KMS-11 (cell line): ENCODE measurements at regions not wholly inside any gene's neighbourhood (a gene's known extent, or its start where the extent isn't known, plus 50 kb on each side); places are given as distances from the start of the nearest gene placed in this dataset.

ENCODE experiments used
- H2AFZ ChIP-seq: fragments of 200-600 bp; sonication (generic); 2 replicates; pipeline ENCODE4 v1.6.1; 2016; ENCODE audit warnings: antibody characterized with exemption, mixed run types, low read depth
- H3K27ac ChIP-seq: fragments of 200-600 bp; sonication (generic); 2 replicates; pipeline ENCODE4 v1.6.1; 2016; ENCODE audit warnings: mild to moderate bottlenecking, mixed run types
- H3K27me3 ChIP-seq: fragments of 200-600 bp; sonication (generic); 2 replicates; pipeline ENCODE4 v1.6.1; 2017; ENCODE audit warnings: mild to moderate bottlenecking, low read depth, mixed run types, moderate library complexity; ENCODE audit not compliant: insufficient read depth
- H3K36me3 ChIP-seq: fragments of 200-600 bp; sonication (generic); 2 replicates; pipeline ENCODE4 v1.6.1; 2017; ENCODE audit warnings: mild to moderate bottlenecking, mixed run types; ENCODE audit not compliant: insufficient read depth
- H3K4me1 ChIP-seq: fragments of 200-600 bp; sonication (generic); 2 replicates; pipeline ENCODE4 v1.6.1; 2016; ENCODE audit warnings: mild to moderate bottlenecking, low read depth, mixed run types; ENCODE audit not compliant: poor library complexity, severe bottlenecking
- H3K4me2 ChIP-seq: fragments of 200-600 bp; sonication (generic); 2 replicates; pipeline ENCODE4 v1.7.0; 2016; ENCODE audit warnings: mild to moderate bottlenecking, mixed run types
- H3K4me3 ChIP-seq: fragments of 200-600 bp; sonication (generic); IDR thresholded peaks from 2 replicates; pipeline ENCODE4 v1.6.1; 2017; ENCODE audit warnings: low read depth, low read length, mixed read lengths; ENCODE audit not compliant: insufficient read depth
- H3K79me2 ChIP-seq: fragments of 200-600 bp; sonication (generic); 2 replicates; pipeline ENCODE4 v1.6.1; 2016; ENCODE audit warnings: low read depth, mixed run types; ENCODE audit not compliant: insufficient read depth
- H3K9ac ChIP-seq: fragments of 200-600 bp; sonication (generic); 2 replicates; pipeline ENCODE4 v1.6.1; 2016; ENCODE audit warnings: mild to moderate bottlenecking, mixed run types
- H4K20me1 ChIP-seq: fragments of 200-600 bp; sonication (generic); 2 replicates; pipeline ENCODE4 v1.6.1; 2016; ENCODE audit warnings: mild to moderate bottlenecking, mixed run types; ENCODE audit not compliant: insufficient read depth
- TF ChIP-seq, protein P1 (sequence below): fragments of 200-600 bp; sonication (generic); conservative IDR thresholded peaks from 2 replicates; pipeline ENCODE4 v1.6.1; 2017; ENCODE audit warnings: low read depth, mild to moderate bottlenecking, antibody characterized with exemption, low read length, moderate library complexity, mixed read lengths

DNA sequence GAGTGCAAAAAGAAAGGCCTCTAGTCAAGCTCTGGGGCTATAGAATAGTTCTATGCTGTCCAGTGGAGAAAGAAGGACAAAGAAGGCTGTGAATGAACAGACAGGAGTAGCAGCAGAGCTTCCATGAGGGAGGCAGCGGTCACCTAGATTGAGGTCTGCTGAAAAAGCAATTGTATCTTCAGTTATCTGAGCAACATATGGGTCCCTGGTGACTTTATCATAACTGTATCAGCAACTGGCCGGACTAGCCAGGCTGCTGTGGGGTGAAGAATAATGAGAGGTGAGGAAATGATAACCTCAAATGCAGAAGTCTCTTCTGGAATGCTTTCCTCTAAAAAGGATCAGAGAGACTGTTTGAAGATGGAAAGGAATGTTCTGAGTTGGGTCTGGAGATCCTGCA lies 971.3 kb upstream of the TMEM132C start:
- H3K4me2 ChIP-seq, result no peak overlapping the region
- H3K4me3 ChIP-seq, result no peak overlapping the region
- TF ChIP-seq, protein P1, sequence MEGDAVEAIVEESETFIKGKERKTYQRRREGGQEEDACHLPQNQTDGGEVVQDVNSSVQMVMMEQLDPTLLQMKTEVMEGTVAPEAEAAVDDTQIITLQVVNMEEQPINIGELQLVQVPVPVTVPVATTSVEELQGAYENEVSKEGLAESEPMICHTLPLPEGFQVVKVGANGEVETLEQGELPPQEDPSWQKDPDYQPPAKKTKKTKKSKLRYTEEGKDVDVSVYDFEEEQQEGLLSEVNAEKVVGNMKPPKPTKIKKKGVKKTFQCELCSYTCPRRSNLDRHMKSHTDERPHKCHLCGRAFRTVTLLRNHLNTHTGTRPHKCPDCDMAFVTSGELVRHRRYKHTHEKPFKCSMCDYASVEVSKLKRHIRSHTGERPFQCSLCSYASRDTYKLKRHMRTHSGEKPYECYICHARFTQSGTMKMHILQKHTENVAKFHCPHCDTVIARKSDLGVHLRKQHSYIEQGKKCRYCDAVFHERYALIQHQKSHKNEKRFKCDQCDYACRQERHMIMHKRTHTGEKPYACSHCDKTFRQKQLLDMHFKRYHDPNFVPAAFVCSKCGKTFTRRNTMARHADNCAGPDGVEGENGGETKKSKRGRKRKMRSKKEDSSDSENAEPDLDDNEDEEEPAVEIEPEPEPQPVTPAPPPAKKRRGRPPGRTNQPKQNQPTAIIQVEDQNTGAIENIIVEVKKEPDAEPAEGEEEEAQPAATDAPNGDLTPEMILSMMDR, result no peak
- H3K9ac ChIP-seq, result no peak overlapping the region
- H3K79me2 ChIP-seq, result no peaks in the 10 kb centered on the region
- H3K36me3 ChIP-seq, result no peaks in the 10 kb centered on the region
- no peaks in the 10 kb centered on the region for H3K4me1 ChIP-seq
- no peaks in the 10 kb centered on the region for H4K20me1 ChIP-seq
- H2AFZ ChIP-seq, result no peak overlapping the region
- H3K27ac ChIP-seq, result no peak overlapping the region
- no peaks in the 10 kb centered on the region for H3K27me3 ChIP-seq

DNA sequence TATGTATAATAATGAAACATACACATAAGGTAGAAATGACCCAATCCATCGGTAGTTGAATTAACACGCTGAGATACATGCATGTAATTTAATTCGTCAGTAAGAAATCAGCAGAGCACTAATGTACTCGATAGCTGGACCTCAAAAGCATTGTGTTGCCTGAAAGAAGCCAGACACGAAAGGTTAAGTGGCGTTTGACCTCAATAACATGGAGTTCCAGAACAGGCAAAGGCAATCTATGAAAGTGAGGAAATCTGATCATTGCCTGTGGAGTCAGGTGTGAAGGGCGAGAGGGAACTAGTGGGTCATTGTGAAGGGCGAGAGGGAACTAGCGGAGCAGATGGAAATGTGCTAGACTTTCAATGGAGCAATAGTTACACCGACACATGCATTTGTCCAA lies 970.4 kb upstream of the TMEM132C start:
- Histone ChIP-seq H3K36me3 (no peaks in the 10 kb centered on the region), H3K27ac (no peak overlapping the region), H3K4me2 (no peak overlapping the region), H3K4me3 (no peak overlapping the region), H4K20me1 (no peaks in the 10 kb centered on the region), H2AFZ (no peak overlapping the region), H3K9ac (no peak overlapping the region), H3K4me1 (no peaks in the 10 kb centered on the region), H3K27me3 (no peaks in the 10 kb centered on the region), H3K79me2 (no peaks in the 10 kb centered on the region)
- TF ChIP-seq, protein P1, result no peak

DNA sequence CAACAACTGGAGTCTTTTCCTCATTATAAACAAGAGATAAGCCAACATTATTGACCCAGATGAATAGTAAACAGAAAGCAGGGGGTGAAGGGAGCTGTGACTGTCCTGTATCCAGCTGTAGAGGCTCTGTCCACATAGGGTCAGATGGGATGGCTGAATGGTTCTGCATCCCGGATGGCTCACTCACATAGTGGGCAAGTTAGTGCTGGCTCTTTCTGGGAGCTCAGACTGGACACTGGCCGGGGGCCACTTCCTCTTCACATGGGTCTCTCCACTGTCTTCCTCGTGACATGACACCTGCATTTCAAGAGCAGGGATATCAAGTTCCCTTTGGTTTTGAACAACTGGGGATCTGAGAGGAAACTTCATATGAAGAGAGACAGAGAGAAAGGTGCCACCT lies 969.6 kb upstream of the TMEM132C start:
- TF ChIP-seq, protein P1, result no peak
- H3K4me2 ChIP-seq, result no peak overlapping the region
- H4K20me1 ChIP-seq, result no peaks in the 10 kb centered on the region

DNA sequence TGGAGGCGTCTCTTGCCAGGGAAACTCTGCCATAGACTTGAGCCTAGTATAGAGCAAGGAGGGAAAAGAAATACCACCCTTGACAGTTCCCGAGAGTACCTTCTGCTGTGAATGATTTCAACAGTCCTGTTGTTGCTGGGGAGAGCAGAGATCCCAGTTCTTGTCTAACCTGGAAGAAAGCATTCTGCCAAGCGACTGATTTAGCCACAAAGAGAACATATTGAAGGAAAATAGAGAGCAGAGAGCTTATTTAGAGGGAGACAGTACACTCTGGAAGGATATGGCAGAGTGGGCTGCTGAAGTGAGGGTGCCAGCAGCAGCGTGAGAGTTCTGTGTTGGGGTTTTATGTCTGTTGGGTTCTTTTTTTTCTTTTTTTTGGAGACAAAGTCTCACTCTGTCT lies 966.9 kb upstream of the TMEM132C start:
- H3K4me3 ChIP-seq, result no peak overlapping the region

More for the DNA sequence above, 969.6 kb upstream of the TMEM132C start:
- no peak overlapping the region for H3K9ac ChIP-seq
- H3K27me3 ChIP-seq, result no peaks in the 10 kb centered on the region
- no peak overlapping the region for H2AFZ ChIP-seq
- H3K4me3 ChIP-seq, result no peak overlapping the region
- no peaks in the 10 kb centered on the region for H3K36me3 ChIP-seq
- no peaks in the 10 kb centered on the region for H3K79me2 ChIP-seq
- no peaks in the 10 kb centered on the region for H3K4me1 ChIP-seq
- no peak overlapping the region for H3K27ac ChIP-seq

More for the DNA sequence above, 966.9 kb upstream of the TMEM132C start:
- H2AFZ ChIP-seq, result no peak overlapping the region
- no peak overlapping the region for H3K4me2 ChIP-seq
- no peaks in the 10 kb centered on the region for H3K79me2 ChIP-seq
- no peaks in the 10 kb centered on the region for H4K20me1 ChIP-seq
- no peaks in the 10 kb centered on the region for H3K27me3 ChIP-seq
- H3K4me1 ChIP-seq, result no peaks in the 10 kb centered on the region
- TF ChIP-seq, protein P1, result no peak
- no peak overlapping the region for H3K27ac ChIP-seq
- H3K9ac ChIP-seq, result no peak overlapping the region
- H3K36me3 ChIP-seq, result no peaks in the 10 kb centered on the region
